ENCODE measurements at regions not wholly inside any gene's neighbourhood (a gene's known extent, or its start where the extent isn't known, plus 50 kb on each side); places are given as distances from the start of the nearest gene placed in this dataset.
A peak's percentile ranks its signal among the peaks of the same experiment; 100 is the strongest.
"Not testable (repeated sequence)": the region's sequence is repeated elsewhere in the genome, so short reads cannot be mapped to it uniquely, and the experiment has no call there.

DNA sequence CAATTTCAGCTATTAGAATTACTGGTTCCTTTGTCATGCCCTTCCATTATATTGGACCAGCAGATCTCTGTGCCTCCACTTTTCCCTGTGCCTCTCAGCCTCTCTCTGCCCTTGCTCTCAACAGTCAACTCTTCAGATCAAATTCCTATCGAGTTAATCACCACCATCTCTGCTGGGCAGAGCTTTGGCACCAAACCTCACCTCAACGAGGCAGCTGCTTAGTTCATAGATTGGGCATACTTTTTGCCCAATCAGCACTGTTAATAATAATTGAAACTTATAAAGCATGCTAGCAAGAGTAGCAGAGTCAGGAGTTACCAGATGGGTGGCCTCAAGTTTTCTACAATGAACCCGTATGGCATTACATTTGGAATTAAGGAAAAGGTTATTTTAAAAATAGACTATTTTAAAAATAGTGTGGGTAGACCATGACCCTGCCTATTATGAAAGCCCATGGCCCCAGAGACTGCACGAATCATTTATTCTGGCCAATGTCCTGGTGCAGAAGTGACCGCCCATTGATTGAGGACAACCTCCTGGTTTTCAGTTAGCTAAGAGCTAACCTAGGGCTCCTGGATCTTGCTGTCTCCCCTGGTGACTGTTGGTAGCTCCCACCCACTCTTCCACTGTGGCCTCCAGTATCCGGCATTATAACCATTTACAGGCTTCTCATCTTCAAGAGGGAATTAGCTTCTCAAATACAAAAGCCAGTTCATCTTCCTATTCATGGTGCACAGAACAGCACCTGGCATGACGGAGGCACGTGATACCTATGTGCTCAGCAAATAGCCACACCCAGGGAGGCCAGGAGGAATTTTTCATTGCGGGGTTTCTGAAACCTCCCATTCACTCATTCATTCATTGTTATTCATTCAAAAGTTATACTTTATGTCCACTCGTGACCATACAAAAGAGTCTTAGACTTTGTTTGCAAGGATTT, 265.4 kb downstream of the INHBA start:
- DNase-seq (ENCODE audit: low read depth), result peak; percentile 79

DNA sequence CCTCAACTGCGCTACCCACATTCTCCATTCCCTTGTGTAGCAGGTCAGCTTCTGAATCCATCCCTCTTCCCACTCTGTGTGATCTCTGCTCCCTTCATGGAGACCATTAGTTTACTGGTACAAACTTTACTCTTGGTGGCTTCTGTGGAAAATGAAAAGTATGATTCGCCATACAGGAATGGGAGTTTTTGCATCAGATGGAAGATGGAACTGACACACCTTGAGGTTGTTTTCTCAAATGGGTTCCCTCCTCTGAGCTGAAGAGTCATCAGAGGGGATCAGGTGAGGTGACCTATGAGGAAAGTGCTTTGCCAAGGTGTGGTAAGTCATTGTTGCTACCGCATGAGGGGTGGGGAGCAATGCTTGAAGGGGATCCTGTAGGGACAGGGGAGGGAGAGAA, 266.8 kb downstream of the INHBA start:
- no peak for DNase-seq (ENCODE audit: low read depth)

DNA sequence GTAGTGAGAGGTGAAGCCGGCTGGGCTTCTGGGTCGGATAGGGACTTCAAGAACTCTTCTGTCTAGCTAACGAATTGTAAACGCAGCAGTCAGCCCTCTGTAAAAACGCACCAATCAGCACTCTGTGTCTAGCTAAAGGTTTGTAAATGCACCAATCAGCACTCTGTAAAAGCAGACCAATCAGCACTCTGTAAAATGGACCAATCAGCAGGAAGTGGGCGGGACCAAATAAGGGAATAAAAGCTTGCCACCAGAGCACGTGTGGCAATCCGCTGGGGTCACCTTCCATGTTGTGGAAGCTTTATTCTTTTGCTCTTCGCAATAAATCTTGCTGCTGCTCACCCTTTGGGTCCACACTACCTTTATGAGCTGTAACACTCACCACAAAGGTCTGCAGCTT, 267.9 kb downstream of the INHBA start:
- DNase-seq (ENCODE audit: low read depth), result not testable (repeated sequence)

DNA sequence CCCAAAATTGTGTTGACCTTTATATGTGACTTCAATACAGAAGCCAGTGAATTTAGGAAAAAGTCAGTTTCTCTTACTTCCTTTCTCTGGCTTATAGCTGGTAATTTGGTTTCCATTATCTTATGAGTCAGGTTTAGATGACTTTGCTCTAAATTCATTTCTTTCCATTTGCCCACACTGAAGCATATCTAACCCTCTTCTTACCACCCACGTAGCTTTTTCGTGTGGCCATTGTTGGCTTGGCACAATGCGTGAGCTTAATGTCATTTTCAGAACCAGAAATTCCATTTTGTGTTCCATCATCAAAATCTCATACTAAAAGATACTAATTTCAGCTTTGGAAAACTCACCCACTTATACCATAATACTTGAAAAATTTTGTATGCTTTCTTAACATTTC, 271.2 kb downstream of the INHBA start:
- DNase-seq (ENCODE audit: low read depth), result no peak

DNA sequence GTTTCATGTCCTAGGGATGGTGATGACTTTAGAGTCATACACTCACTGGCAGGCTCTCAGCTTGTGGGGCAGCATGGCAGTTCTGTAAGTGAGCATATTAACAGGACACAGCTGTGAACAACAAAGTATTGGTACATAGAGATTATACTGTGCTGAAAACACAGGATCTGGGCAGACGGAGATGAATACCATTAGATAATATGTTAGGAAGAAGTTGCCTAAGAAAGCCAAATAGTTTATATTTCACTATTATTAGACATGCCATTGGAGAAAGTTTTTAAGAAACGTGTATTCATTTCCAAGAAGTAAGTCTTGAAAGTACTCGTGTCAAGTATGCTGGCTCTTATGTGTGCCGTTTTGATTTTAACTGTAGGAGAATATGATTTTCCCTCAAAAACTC, 274.5 kb downstream of the INHBA start:
- DNase-seq (ENCODE audit: low read depth), result no peak

DNA sequence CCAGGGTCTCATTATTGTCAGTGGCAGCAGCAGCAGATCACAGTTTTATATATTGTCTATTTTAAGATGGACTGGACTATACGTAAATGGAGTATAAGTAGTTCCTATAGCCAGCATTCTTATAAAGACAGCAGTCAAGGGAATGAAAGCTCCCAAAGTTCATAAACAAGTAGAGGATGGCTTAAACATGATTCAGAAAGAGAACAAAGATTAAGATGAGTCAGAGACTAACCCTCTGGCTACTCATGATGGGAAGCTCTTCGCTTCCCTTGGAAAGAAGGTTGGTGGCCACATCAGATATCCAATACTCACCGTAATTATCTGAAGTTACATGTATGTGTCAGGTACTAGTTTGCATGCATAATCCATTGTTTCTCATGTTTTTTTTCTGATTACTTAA, 277.0 kb downstream of the INHBA start:
- DNase-seq (ENCODE audit: low read depth), result peak; percentile 82

DNA sequence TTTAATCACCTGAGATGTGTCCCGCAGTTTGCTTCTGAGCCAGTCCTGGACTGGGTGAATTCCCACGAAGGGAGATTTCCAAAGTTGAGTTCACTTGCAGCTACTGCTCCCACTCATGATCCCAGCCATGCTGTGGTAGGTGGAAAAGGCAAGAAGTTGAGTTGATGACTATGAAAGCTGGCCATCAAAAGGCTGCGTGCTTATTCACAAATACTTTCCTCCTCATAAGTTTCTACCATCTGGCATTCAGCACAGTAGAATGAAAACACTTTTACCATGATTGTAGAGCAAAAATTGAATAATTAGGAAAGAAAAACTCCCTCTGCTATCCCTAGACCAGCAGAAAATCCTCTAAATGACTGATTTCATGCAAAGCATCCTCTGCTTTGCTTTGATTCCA, 281.8 kb downstream of the INHBA start:
- no peak for DNase-seq (ENCODE audit: low read depth)

DNA sequence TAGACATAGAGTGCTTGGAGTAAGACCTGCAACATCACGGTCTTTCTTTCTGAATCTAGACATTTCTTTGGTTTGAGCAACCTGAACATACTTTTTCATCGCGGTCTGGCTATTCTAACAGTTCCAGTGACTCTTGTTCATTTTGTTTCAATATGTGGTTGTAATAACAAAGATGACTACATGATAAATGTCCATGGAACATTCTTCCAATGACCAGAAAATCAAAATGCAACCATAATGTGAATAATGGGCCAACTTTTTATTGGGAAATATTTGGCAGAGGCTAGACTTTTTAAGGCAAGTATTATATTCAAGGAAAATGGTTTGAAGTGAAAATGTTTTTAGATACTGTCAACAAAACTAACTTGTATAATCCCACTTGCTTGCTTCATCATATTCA, 282.5 kb downstream of the INHBA start:
- no peak for DNase-seq (ENCODE audit: low read depth)

DNA sequence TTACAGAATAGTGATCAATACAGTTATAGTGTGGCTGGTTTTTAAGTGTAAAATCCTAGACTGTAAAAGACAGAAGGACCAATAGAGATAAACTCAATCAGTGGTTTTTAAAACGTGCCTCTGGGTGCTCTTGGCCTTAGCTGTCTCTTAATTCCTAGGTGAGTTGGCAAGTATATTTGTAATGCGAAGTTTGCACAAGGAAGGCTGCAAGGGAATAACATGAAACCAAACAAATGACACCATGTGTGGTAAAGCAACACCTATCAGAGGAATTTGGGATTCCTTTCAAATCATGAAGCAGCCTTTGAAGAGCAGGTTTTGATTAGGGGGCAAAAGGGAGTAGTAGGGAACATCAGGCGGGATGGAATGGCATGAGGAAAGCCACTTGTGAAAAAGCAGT, 284.6 kb downstream of the INHBA start:
- no peak for DNase-seq (ENCODE audit: low read depth)

DNA sequence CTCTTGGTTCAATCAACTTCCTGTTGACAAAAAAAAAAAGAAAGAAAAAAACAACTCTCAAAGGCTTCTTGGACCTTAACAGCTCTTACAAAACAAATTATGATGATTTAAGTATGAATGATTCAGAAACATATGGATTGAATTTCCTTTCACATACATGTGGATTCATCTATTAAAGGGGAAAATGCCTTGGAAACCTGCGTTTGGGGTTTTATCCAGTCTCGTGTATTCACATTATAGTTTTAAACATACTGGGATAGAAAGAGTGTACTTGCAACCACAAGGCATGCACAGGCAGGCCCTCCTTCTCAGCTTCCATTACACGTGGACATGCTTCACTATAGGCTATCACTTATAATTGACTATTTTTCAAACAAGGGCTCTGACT, 286.7 kb downstream of the INHBA start:
- no peak for DNase-seq (ENCODE audit: low read depth)

DNA sequence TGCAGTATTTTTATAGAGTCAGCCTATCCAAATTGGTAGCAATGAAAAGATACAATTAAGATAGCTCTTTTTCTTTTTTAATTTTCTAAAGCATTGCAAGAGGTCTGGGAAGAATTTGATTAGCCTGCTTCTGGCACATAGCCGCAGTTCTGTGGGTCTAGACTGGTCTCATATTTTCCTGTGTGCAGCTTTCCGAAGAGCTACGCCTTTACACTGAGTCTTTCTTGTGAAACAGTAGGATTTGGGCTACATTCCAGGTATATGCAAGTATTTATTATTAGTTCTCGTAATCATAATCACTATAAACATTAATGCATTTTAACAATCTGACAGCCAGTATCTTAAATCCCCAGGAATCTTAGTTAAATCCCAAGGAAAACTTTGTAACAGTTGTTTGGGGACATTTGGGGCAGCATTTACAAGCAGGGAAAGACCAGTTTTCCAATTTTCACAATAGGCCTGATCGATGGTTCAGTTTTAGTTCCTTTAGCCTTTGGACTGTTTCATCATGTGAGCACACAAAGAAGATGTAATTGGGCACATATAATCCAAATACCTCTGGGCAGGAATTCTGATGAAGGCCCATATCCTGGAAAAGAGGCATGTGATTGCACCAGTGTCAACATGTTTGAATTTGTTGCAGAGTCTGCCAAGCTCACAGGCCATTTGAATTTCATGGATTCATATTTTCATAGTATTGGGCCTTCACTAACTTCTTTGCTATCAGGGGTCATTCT, 287.3 kb downstream of the INHBA start:
- DNase-seq (ENCODE audit: low read depth), result no peak

DNA sequence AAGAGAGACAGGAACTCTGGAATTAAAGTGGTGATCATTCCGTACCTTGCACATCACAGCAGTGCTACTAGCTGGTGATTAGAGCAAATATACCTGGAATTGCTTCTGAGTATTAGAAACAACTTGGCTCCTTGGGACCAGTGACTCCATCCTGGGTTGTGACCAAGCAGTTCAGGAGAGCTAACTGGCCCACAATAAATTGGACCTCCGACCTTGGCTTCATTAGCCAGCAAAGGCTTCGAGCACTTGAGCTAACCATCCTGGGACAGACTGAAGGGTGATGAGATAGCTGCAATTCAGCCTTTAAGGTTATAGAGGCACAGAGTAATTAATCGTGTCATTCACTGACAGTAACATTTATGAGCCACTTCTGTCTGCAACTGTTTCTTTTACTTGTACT, 287.8 kb downstream of the INHBA start:
- DNase-seq (ENCODE audit: low read depth), result no peak

DNA sequence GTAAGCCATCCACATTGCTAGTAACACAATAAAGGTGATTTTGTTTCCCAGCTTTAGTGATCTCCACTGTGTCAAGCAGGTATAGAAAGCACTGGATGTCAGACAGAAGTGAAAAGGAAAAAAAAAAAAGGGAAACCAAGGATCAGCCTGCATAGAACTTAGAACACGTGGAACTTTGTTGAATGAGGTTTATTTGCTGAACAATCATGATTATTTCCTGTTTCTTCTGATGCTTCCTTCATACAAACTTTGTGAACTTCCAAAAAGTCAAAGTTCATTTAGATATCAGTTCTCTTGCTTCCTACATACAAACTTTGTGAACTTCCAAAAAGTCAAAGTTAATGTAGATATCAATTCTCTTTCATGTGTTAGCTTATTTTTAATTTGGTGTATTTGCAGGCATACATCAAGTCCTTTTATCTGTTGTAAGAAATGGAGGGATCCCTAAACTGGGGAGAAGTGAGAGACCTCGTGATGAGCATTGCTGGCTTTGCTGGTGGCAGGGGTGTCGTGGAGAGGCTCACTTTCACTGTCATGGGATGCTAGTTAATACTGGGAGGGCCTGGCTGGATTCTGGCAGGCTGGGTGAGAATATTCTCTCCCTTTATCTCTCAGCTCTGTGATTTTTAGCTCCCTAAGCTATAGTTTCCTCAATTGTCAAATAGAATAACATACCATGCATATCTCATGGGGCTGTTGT, 298.4 kb downstream of the INHBA start:
- no peak for DNase-seq (ENCODE audit: low read depth)

DNA sequence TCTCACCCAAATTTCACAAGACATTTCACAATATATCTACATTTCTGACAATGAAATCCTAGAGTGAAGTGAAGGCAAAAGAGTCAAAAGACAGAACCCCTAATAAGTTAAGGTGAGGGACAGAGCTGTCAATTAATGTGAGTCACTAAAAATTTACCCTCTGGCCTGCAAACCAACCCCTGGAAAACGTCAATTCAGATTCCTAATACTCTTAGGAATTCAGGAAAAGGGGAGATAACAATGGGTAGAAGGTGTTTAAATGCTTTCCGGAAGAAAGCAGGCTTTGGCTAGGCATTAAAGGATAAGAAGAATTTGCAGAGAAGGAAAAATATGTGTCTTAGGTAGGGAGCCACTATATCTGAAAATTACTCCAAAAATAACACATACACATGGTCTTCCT, 299.6 kb downstream of the INHBA start:
- DNase-seq (ENCODE audit: low read depth), result no peak

DNA sequence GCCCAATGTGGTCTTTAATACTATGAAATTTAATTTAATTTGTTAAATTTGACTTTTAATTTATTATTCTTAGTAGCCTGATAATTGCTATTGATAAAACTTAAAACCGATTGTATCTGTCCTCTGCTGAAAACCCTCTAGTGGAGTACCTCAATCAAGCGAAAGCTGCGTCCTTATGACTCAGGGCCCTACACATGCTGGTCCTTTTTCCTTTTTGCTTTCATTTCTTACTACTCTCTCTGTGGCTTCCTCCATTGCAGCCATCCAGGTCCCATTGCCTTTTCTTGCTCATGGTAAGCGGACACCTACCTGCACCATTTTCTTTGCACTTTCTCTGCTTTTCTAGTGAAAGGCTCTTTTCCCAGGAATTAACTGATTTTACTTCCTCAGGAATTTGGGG, 301.1 kb downstream of the INHBA start:
- DNase-seq (ENCODE audit: low read depth), result no peak

DNA sequence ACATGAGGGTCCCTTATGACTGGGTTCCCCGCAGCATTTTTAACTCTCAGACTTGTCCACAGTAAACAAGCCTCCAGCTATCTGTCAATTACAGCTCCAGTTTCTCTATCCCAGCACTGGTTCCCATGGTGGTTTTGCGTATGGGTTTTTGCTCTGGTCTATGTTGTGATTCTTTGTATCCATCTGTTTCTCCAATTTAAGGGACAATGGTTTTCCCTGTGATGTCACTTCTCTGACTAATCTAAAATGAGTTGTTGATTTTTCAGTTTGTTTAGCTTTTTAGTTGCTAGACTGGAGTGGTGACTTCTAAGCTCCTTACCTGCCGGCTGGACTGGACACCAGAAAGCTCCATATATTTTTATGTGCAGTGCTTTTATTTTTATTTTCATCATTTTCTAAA, 303.7 kb downstream of the INHBA start:
- DNase-seq (ENCODE audit: low read depth), result no peak

DNA sequence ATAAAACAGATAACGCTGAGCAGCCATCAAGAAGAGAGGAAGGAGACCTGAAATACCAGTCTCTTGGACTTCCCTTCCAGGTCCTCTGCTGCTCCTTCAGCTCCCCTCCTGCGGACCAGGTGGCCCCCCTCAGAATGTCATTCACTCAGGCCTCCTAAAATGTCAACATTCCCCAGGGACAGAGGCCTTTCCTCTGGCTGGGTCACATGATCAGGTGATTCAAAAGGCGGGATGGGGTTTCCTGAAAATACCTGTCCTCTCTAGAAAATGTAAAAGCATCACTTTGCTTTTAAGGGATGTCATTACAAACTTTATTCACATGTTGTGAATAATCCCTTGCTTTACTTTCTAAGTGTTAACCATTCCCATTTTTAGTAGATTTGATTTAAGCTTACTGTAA, 311.1 kb downstream of the INHBA start:
- DNase-seq (ENCODE audit: low read depth), result no peak

DNA sequence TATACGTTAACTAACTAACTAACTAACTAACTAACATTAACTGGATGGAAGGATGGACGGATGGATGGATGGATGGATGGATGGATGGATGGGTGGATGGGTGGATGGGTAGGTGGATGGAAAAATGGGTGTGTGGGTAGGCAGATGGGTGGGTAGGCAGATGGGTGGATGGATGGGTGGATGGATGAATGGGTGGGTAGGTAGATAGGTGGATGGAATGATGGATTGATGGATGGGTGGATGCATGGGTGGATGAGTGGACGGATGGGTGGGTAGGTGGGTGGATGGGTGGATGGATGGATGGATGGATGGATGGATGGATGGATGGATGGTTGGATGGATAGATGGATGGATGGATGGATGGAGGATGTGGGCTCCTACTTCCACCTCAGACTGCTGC, 314.0 kb downstream of the INHBA start:
- DNase-seq (ENCODE audit: low read depth), result not testable (repeated sequence)

DNA sequence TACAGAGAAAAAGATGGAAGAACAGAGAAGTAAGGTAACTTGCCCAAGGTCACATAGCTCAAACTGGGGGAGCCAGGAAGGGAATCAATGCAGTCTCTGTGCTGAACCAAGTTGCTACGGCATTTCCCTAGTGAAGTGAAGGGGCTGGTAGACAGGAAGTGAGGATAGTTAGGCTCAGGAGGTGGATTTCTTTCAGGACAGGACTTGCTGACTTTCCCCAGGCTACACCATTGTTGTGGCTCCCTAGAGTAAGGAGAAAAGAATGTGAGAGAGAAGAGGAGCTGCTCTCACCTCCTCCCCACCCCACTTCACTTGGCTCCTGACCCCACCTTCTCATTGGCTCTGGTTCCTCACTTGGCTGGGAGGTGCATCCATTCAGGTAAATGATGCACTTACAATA, 316.9 kb downstream of the INHBA start:
- no peak for DNase-seq (ENCODE audit: low read depth)

DNA sequence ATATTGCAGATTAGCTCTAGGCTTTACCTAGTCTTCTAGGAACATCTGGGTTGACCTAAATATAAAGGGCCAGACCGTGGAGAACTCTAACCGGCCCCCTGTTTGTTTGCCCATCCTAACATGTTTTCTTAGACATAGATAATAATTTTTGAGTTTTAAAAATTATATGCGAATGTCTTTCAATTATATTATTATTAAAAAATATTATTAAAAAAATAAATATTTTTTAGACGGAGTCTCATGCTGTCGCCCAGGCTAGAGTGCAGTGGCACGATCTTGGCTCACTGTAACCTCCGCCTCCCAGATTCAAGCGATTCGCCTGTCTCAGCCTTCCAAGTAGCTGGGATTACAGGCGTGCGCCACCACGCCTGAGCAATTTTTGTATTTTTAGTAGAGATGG, 318.5 kb downstream of the INHBA start:
- no peak for DNase-seq (ENCODE audit: low read depth)

DNA sequence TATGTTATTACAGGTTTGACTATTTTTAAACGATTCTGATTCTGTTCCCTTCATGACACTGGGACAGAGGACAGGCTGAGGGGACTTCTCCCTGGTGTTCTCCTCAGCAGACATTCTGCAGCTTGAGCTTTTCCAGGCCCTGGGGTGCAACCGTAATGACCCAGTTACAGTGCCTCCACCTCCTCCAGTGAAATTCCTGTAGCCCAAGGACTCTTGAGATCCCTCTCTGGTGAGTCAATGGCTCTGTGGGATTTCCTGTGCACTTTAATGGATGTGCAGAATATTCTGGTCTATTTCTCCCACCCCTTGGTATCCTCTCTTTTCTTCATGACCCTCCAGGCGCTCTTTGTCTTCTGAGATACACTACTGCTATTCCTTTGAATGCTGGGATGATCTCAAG, 319.3 kb downstream of the INHBA start:
- no peak for DNase-seq (ENCODE audit: low read depth)

DNA sequence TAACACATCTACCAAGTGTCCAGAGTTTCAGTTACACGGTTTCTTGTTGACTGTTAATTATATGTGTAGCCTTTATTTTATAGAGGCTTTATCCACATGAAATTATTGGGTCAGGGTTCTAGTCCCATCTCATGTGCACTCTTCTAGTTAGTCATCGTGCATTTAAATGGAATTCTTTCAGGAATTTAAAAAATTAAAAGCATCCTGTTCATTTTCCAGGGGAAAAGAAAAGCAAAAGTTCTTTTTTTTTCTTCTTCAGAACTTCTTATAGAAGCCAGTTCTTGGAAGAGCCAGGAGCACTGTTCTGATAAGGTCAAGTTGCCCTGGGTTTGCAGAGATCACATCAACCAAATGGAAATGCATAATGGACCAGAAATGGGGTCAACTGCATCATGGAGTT, 324.7 kb downstream of the INHBA start:
- DNase-seq (ENCODE audit: low read depth), result no peak

DNA sequence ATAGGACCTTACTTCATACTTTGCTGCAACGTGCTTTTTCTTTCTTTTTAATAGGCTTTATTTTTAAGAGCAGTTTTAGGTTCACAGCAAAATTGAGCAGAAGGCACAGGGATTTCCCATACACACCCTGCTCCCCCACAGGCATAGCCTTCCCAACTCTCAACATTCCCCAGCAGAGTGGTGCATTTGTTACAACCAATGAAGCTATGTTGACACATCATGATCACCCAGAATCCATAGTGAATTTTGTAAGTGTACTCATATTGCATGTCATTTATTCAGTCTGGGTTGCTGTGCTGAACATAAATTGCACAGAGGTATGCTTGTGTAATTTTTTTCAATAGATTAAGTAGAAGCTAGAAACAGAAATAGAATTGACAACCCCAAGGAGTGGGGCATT, 327.3 kb downstream of the INHBA start:
- no peak for DNase-seq (ENCODE audit: low read depth)

All from LHCN-M2 (cell line).